ENCODE measurements at regions not wholly inside any gene's neighbourhood (a gene's known extent, or its start where the extent isn't known, plus 50 kb on each side); places are given as distances from the start of the nearest gene placed in this dataset.
A peak's percentile ranks its signal among the peaks of the same experiment; 100 is the strongest.

DNA sequence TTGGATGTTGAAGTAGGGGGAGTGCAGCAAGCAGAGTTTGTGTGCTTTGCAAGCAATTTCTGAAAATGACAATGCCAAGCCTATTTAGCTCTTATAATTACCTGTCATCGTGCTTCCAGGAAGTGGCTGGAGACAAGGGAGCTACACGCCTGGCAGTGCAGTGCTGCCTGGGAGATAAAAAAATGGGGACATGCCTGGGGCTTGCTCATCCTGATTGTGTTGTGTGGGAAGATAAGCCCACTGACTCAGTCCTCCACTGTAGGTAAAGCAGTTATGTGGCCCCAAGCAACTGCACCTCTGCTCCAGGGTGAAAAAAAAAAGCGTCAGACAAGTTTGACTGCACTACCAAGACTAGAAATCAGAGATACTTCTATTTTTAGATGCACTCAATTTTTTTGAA lies 396.9 kb upstream of the NXPH2 start:
- Histone ChIP-seq H3K36me3 (no peaks in the 10 kb centered on the region), H3K27me3 (no peaks in the 10 kb centered on the region), H3K4me3 (no peak overlapping the region), H3K9me3 (no peaks in the 10 kb centered on the region)
- no peak for DNase-seq

DNA sequence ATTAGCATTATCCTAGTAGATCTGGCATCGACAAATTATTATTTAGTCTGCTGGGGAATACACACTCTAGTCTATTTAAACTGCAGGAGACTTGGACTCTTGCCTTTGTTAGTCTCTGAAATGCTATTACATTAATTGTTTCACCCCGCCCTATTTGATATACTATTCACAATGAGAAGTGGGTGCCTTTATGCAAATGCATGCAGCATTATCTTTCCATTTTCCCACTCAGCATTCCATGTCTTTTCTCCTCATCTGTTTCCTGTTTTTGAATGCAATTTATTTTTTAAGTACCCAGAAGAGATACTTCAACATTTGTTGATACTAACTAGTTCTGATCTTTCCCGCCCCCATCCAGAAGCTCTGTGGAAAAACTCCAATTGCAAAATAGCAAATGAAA lies 395.3 kb upstream of the NXPH2 start:
- DNase-seq = no peak
- H3K4me3 ChIP-seq = no peak overlapping the region
- no peaks in the 10 kb centered on the region for H3K9me3 ChIP-seq
- no peaks in the 10 kb centered on the region for H3K27me3 ChIP-seq
- H3K36me3 ChIP-seq = no peaks in the 10 kb centered on the region

DNA sequence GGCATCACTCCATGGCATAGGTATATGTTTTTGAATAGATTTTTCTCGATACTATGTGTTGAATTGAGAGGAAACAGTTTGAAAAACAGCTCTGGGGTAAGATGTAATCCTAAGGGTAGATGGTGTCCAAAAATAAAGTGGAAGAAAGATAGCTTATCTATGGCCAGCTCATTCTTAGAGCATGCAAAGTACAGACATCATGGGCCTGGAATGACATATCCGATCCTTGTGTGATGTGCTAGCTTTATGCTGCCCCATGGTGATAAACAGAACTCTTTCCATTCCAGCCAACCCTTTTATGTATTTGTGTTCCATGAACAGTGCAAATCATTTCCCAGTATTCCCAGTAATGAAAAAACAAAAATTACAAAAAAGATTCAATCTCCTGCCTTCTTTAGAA lies 390.2 kb upstream of the NXPH2 start:
- Histone ChIP-seq H3K9me3 (no peaks in the 10 kb centered on the region), H3K27me3 (no peaks in the 10 kb centered on the region), H3K36me3 (no peaks in the 10 kb centered on the region), H3K4me3 (no peak overlapping the region)
- DNase-seq = no peak

DNA sequence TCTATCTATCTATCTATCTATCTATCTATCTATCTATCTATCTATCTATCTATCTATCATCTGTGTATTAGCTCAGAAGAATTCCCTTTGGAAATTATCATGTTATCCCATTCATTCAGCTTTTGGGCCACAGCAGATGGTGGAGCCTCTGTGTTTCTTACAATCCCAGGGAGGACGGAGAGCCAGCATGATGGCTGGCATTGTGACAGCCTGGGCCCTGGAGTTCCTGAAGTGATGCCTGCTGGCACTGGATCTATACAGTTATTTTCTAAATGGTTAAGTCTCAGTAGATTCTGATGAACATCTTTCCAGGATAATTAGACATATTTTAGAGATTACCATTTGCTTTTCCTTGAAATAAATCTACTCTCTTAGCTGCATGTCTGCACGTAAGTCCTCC lies 385.4 kb upstream of the NXPH2 start:
- Histone ChIP-seq H3K4me3 (no peak overlapping the region), H3K36me3 (no peaks in the 10 kb centered on the region), H3K9me3 (no peaks in the 10 kb centered on the region), H3K27me3 (no peaks in the 10 kb centered on the region)
- DNase-seq = no peak

DNA sequence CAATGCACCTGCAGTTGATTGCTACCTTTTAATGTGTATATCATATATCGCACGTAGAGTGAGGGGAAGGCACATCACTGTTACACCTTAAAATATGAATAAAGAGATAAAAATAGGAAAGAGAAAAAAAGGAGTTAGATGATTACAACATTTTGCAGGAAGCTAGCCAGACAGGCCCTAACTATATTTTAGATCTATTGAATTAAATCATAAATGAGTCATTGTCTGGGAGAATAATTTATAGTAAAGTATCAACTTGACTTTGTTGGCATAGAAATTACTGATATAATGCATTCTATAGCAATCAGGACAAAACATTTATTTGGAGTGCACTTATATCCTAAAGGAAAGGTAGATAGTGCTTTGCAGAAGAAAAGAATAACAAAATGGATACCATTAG lies 384.9 kb upstream of the NXPH2 start:
- Histone ChIP-seq H3K36me3 (no peaks in the 10 kb centered on the region), H3K4me3 (no peak overlapping the region), H3K27me3 (no peaks in the 10 kb centered on the region), H3K9me3 (no peaks in the 10 kb centered on the region)
- no peak for DNase-seq

DNA sequence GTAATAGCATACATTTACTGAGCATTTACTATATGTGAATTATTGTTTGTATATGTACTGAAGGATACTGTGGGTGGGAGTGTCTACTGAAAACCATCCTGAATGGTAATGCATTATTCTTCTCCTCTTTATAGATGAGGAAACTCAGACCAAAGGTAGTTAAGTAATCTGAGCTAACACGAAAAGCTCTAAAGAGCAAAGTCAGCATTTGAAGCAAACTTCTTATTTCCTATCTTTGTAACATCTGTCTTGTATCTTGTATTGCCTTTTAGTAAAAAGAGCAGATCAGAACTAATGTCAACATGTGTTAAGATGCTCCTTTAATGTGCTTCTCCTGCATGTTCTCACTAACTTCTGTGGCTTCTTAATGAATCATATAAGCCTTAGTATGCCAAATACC lies 382.8 kb upstream of the NXPH2 start:
- H3K27me3 ChIP-seq = no peaks in the 10 kb centered on the region
- no peak for DNase-seq
- no peak overlapping the region for H3K4me3 ChIP-seq
- H3K9me3 ChIP-seq = no peaks in the 10 kb centered on the region
- H3K36me3 ChIP-seq = no peaks in the 10 kb centered on the region

DNA sequence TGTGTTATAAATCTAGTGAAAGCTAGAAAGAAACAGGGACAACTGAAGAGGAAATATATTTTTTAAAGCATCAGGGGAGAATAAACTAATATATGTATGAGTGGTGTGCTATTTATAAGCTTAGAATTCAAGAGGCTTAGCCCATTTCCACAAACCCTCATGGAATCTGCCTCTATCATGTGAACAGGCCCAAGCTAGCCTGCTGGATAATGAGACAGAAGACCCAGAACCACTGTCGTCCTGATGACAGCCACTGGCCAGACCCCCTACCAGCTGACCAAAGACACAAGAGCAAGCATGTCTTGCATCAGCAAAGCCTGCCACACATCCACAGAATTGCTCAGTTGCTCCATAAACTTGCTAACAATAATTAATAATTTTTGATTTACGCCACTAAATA lies 382.3 kb upstream of the NXPH2 start:
- H3K27me3 ChIP-seq = no peaks in the 10 kb centered on the region
- H3K36me3 ChIP-seq = no peaks in the 10 kb centered on the region
- no peaks in the 10 kb centered on the region for H3K9me3 ChIP-seq
- no peak for DNase-seq
- H3K4me3 ChIP-seq = no peak overlapping the region

DNA sequence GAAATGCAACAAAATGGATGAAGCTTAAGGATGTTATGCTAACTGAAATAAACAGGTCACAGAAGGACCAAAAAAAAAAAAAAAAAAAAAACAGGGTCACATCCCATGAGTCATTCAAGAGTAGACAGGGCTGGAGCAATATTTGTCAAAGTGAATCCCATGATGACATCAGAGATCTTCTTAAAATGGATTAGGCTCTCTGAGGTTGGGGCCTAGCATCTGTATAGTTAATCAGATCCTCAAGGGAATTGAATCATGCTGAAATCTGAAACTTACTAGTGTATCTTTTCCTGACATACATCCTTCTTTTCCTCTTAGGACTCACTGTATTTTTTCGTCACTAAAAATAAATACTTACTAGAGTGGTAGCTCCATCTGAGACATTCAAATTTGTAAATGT lies 380.6 kb upstream of the NXPH2 start:
- Histone ChIP-seq H3K36me3 (no peaks in the 10 kb centered on the region), H3K27me3 (no peaks in the 10 kb centered on the region), H3K4me3 (no peak overlapping the region), H3K9me3 (no peaks in the 10 kb centered on the region)
- no peak for DNase-seq

DNA sequence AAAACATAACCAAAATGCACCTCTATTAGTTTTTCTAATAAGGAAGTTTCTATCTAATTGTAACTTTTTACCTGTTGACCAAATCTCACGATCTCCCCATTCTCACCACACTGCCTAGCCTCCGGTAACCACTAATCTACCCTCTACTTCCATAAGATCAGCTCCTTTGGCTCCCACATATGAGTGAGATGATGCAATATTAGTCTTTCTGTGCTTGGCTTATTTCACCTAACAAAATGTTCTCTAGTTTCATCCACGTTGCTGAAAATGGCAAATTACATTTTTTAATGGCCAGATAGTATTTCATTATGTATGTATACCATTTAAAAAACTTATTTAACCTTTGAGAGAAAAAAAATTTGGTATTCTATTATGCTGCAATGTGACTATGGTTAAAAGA lies 379.0 kb upstream of the NXPH2 start:
- Histone ChIP-seq H3K27me3 (no peaks in the 10 kb centered on the region), H3K36me3 (no peaks in the 10 kb centered on the region), H3K4me3 (no peak overlapping the region), H3K9me3 (no peaks in the 10 kb centered on the region)
- no peak for DNase-seq

DNA sequence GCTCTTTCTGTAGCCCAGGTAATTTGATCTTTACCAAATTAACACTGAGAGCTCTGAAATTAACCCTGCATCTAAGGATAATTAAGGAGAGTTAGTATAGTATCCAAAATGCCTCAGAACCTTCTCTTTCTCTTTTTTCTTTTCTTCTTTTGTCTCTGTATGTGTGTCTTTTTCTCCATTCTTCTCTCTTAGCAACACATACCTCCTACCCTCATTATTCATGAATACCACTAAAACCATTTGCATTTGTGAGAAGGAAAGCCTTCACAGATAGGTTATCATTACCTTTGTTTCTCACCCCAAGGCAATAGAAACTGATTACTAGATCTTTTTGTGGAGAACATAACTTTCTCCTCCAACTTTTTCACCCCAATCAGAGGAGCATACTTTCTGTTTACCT lies 376.5 kb upstream of the NXPH2 start:
- Histone ChIP-seq H3K4me3 (no peak overlapping the region), H3K36me3 (no peaks in the 10 kb centered on the region), H3K27me3 (no peaks in the 10 kb centered on the region), H3K9me3 (no peaks in the 10 kb centered on the region)
- no peak for DNase-seq

DNA sequence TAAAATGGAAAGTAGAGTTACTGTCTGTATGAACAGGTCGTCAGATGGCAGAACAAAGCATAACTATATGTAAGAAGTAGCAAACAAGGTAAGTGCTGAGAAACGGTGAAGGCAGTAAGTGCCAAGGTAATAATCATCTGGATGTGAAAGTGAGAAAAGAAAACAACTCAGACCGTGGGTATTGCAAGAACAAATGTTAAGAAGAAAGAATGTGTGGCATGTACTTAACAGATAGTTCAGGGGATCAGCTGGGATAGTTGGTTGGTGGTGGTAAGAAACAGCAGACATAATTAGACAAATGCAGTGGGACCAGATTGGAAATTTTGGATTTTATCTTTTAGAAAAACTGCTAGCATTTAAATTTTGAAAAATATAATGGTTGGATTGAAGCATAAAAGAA lies 375.8 kb upstream of the NXPH2 start:
- no peaks in the 10 kb centered on the region for H3K9me3 ChIP-seq
- H3K27me3 ChIP-seq = no peaks in the 10 kb centered on the region
- no peak for DNase-seq
- H3K4me3 ChIP-seq = no peak overlapping the region
- H3K36me3 ChIP-seq = no peaks in the 10 kb centered on the region

DNA sequence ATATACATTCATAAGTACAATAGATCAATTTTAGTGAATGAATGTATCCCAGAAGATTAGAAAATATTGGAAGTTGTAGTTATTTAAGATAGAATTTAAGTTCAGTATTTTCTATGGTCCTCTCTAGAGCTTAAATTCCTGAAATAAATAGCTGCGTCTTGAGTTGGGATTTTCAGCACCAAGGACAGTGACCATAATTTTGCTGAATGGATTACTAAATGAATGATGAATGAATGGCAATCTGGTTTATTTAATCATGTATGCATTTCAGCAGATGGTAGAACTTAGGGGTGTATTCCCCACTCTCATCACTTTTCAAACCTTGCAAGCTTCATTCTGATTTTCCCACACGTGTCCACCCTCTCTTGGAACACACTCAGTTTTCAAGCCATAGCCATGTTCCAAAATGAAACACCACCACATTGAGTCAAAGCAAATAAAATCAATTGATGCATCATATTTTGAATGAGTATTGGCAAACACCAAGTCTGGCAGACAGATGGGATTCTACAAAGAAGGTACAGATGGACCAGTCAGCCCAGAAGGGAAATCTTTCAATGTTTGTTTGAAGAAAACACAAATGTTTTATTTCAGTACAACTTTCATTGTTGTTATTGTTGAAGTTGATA lies 362.2 kb upstream of the NXPH2 start:
- Histone ChIP-seq H3K9me3 (no peaks in the 10 kb centered on the region), H3K4me3 (no peak overlapping the region), H3K36me3 (no peaks in the 10 kb centered on the region), H3K27me3 (no peaks in the 10 kb centered on the region)
- DNase-seq = no peak

DNA sequence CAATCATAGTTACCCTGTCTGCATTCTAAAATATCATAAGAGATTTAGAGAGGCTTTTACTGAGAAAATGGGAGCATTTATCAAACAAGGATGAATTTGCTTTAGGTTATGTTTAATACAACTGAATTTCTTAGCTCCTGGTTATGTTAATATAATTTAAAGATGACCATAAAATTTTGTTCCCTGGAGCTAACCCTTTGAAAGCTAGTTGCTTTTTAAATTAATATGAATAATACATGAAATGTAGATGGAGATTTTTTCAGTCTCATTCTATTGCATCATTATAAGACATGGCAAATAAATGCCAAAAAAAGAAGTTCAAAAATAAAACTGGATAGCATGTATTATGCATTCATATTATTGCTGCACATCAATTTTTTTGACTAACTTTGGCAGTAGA lies 344.1 kb upstream of the NXPH2 start:
- Histone ChIP-seq H3K27me3 (no peaks in the 10 kb centered on the region), H3K9me3 (no peaks in the 10 kb centered on the region), H3K36me3 (no peaks in the 10 kb centered on the region), H3K4me3 (no peak overlapping the region)
- no peak for DNase-seq

DNA sequence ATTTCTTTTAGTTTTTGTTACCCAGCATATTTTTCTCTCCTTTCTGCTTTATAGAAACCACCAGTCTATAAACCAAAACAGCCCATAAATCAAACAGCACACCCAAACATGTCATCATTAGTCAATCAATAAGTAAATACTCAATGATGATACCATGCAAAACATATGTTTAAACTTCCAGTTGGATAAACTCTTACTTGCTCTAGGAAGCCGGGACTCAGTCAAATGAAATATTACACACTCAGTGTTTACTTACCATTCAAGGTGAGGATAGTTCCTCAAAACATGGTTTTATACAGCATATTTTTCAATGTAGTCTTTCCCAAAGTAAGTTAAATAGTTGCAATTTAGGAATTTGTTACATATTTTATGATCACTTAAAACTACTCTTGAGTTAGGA lies 343.6 kb upstream of the NXPH2 start:
- no peak overlapping the region for H3K4me3 ChIP-seq
- H3K27me3 ChIP-seq = no peaks in the 10 kb centered on the region
- H3K36me3 ChIP-seq = no peaks in the 10 kb centered on the region
- no peak for DNase-seq
- H3K9me3 ChIP-seq = no peaks in the 10 kb centered on the region

DNA sequence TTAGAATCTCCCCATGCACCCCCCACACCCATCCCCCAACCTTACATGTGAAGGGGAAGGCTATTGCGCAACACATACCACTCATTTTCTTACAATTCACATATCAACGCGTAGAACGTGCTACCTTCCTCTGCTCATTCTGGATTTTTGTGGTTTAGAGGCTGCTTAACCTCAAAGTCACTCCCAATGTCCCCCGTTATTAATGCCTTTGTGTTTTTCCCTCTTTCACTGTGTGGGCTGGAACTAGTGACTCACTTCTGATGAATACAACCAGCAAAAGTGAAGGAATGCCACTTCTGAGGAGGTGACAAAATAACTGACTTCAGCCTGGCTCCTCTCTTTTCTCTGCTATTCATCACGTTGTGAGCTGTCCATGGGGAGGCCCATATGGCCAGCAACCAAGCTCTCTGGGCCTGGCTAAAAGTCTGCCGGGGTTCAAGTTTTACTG lies 342.5 kb upstream of the NXPH2 start:
- H3K27me3 ChIP-seq = no peaks in the 10 kb centered on the region
- no peak overlapping the region for H3K4me3 ChIP-seq
- no peaks in the 10 kb centered on the region for H3K9me3 ChIP-seq
- H3K36me3 ChIP-seq = no peaks in the 10 kb centered on the region
- peak; percentile 19 for DNase-seq

DNA sequence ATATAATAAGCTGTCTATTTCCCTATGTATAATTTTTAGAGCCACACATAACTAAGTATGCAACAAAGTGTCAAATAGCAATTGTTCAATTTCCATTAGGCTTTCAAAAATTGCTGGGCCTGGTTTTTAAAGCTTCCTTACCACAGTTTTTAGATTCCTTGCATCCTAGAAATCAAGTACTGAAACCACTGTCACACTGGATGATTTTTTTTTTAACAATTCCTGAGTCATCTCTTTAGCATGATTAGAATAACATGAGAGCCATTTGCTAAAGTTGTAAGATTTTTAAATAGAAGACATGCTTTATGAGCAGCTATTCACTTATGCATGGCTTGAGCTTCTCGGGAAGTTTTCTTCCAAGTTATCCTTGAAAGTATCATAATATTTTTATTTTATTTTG lies 319.5 kb upstream of the NXPH2 start:
- Histone ChIP-seq H3K27me3 (no peaks in the 10 kb centered on the region), H3K4me3 (no peak overlapping the region), H3K36me3 (no peaks in the 10 kb centered on the region), H3K9me3 (no peaks in the 10 kb centered on the region)
- no peak for DNase-seq

DNA sequence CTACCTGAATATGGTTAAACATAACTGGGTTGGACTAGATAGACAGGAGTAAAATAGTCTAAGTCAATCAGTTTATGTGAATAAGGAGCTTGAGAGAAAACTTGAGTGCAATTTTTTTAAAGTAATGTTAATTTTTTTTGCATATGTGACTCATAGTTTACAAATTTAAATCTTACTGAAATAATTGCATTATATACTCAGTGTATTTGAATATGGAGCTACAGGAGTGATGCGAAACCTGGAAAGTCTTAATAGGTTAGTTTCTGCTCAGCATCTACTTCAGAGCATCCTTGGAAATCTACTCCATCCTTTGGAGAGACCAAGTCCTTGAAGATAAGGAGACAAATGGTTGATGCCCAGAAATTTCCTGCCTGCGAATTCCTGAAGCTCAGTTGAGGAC lies 318.8 kb upstream of the NXPH2 start:
- H3K9me3 ChIP-seq = no peaks in the 10 kb centered on the region
- H3K4me3 ChIP-seq = no peak overlapping the region
- no peaks in the 10 kb centered on the region for H3K27me3 ChIP-seq
- no peaks in the 10 kb centered on the region for H3K36me3 ChIP-seq
- DNase-seq = no peak

DNA sequence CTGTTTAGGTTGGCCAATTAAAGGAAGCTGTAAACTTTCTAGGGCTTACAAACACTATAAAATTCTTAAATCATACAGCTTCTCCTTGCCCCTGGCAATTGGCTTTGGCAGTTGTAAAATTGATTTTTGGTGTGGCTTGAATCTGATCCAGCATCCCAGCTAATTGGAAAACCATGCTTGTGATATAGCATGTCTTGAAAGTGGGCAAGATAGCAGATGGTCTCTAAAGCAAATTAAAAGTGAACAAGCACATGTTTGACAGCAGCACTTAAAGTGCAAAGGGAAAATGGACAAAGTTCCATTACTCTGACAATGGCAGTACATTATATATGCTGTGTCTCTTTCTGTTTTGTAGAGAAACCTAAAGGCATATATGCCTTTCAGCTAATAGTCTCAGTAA lies 302.9 kb upstream of the NXPH2 start:
- Histone ChIP-seq H3K4me3 (no peak overlapping the region), H3K27me3 (no peaks in the 10 kb centered on the region), H3K9me3 (no peaks in the 10 kb centered on the region), H3K36me3 (no peaks in the 10 kb centered on the region)
- DNase-seq = no peak

DNA sequence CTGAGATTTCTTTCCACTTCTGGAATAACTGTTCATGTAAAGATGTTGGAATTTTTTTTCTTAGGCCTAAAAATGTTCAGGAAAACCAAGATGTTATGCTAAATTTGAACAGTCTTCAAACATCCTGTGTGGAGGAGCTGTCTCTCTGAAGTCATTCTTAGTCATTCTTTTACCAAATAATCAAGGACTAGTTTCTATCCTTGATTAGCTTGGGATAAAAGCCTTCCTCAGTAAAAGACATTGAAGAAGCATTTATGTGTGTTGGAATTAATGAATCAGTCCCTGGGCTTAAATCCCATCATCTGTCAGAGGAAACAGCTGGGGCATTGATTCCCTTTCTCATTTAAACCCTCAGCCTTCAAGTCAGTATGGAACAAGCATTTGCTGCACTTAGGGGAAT lies 300.1 kb upstream of the NXPH2 start:
- H3K36me3 ChIP-seq = no peaks in the 10 kb centered on the region
- H3K9me3 ChIP-seq = no peaks in the 10 kb centered on the region
- DNase-seq = no peak
- H3K27me3 ChIP-seq = no peaks in the 10 kb centered on the region
- H3K4me3 ChIP-seq = no peak overlapping the region

Measured in MG63 (cell line).